NT2/D1 (cell line): ENCODE measurements at regions not wholly inside any gene's neighbourhood (a gene's known extent, or its start where the extent isn't known, plus 50 kb on each side); places are given as distances from the start of the nearest gene placed in this dataset.

Experiments used
- SUZ12 ChIP-seq: IDR thresholded peaks from 2 replicates; pipeline ENCODE4 v1.6.1; 2011; ENCODE audit not compliant: insufficient read length, insufficient read depth; ENCODE audit errors: extremely low read depth
- YY1 ChIP-seq: IDR thresholded peaks from 2 replicates; pipeline ENCODE4 v1.6.1; 2011; ENCODE audit not compliant: insufficient read length, insufficient read depth
- ZNF274 ChIP-seq: IDR thresholded peaks from 2 replicates; pipeline ENCODE4 v1.6.1; 2011; ENCODE audit warnings: mild to moderate bottlenecking, low read depth, low read length

DNA sequence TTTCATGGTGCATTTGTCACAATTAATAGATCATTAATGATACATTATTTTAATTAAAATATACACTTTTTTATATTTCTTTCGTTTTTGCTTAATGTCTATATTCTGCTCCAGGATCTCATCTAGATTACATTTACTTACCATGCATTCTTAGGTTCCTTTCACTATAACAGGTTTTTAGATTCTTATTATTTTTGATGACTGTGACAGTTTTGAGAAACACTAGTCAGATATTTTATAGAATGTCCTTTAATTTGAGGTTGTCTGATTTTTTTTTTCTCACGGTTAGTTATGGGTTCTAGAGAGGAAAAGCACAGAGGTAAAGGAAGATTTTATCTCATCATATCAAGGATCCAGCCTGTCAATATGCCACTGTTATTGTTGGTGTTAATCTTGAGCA, 595.8 kb upstream of the BCHE start:
- TF ChIP-seq ZNF274 = no peak
- no peak for TF ChIP-seq SUZ12
- no peak for TF ChIP-seq YY1
